AG04449 (cell line): ENCODE measurements at regions not wholly inside any gene's neighbourhood (a gene's known extent, or its start where the extent isn't known, plus 50 kb on each side); places are given as distances from the start of the nearest gene placed in this dataset.

Experiments used
- CTCF ChIA-PET: fragments of 350-600 bp; formaldehyde crosslinking; extraction: SDS; loops from one replicate; lab custom pipeline; 2021; ENCODE audit warnings: antibody characterized with exemption; lab: Yijun Ruan, JAX
- POLR2A ChIA-PET: fragments of 400-600, 350-600 bp; formaldehyde crosslinking; extraction: SDS; loops from one replicate; lab custom pipeline; 2020; ENCODE audit warnings: antibody characterized with exemption, inconsistent platforms; lab: Yijun Ruan, JAX
- DNase-seq: peaks from one replicate; pipeline ENCODE4 v3.0.0-alpha.2; 2010; ENCODE audit warnings: low read depth, low spot score
- H3K4me3 ChIP-seq: 2 replicates; pipeline ENCODE4 v1.5.1; 2011; ENCODE audit warnings: low read depth, mild to moderate bottlenecking, control low read depth, low read length
- TF ChIP-seq, protein P1 (sequence below): IDR thresholded peaks from one replicate; pipeline ENCODE4 v1.5.1; 2011; ENCODE audit warnings: mild to moderate bottlenecking, moderate library complexity, low read length, control low read depth, inconsistent platforms; ENCODE audit not compliant: insufficient read depth; ENCODE audit errors: missing control alignments

GRCh38 chrX:118221733-118222132, 105.1 kb upstream of the KLHL13 start:
- TF ChIP-seq, protein P1, sequence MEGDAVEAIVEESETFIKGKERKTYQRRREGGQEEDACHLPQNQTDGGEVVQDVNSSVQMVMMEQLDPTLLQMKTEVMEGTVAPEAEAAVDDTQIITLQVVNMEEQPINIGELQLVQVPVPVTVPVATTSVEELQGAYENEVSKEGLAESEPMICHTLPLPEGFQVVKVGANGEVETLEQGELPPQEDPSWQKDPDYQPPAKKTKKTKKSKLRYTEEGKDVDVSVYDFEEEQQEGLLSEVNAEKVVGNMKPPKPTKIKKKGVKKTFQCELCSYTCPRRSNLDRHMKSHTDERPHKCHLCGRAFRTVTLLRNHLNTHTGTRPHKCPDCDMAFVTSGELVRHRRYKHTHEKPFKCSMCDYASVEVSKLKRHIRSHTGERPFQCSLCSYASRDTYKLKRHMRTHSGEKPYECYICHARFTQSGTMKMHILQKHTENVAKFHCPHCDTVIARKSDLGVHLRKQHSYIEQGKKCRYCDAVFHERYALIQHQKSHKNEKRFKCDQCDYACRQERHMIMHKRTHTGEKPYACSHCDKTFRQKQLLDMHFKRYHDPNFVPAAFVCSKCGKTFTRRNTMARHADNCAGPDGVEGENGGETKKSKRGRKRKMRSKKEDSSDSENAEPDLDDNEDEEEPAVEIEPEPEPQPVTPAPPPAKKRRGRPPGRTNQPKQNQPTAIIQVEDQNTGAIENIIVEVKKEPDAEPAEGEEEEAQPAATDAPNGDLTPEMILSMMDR, result no peak
- ChIA-PET POLR2A (no interaction called here), CTCF (no interaction called here)
- no peak overlapping the region for H3K4me3 ChIP-seq
- DNase-seq, result no peak

GRCh38 chrX:118222421-118222820, 105.8 kb upstream of the KLHL13 start:
- no peak for DNase-seq
- TF ChIP-seq, protein P1, result no peak
- POLR2A ChIA-PET, result no interaction called here
- no peak overlapping the region for H3K4me3 ChIP-seq
- CTCF ChIA-PET, result no interaction called here

DNA sequence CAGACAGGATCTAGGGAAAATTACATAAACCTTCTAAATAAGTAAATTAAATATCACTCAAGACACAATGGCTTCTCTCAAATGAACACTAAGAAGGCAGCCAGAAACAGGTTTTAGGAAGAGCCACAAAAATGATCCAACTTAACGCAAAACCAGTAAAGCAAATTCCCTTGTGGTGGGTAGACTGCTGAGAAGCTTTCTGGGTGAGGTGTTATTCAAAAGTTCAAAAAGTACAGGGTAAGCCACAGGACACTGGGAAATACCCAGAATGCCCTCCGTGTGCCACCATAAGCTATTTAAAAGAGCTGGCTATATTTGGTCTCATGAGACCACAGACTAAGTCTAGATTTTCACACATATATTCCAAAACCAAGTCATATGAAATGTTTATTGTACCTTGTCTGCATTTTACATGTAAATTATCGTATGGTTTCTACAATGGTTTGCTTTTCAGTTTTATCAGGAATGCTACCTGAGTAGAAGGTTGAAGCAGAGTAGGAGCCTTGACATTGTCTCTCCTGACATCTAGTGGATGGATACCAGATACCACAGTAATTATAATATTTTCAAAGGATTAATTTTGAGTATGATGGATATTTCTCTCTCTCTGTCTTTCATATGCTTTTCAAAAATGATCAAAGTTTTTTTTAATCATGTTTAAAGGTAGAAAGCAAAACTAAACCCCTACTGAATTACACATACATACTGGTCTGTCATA, 109.3 kb upstream of the KLHL13 start:
- DNase-seq, result no peak
- POLR2A ChIA-PET, result no interaction called here
- H3K4me3 ChIP-seq, result no peak overlapping the region
- TF ChIP-seq, protein P1, result no peak
- CTCF ChIA-PET, result no interaction called here

GRCh38 chrX:118228041-118228440, 111.4 kb upstream of the KLHL13 start:
- ChIA-PET POLR2A (no interaction called here), CTCF (no interaction called here)
- no peak for DNase-seq
- TF ChIP-seq, protein P1, result no peak
- H3K4me3 ChIP-seq, result no peak overlapping the region

DNA sequence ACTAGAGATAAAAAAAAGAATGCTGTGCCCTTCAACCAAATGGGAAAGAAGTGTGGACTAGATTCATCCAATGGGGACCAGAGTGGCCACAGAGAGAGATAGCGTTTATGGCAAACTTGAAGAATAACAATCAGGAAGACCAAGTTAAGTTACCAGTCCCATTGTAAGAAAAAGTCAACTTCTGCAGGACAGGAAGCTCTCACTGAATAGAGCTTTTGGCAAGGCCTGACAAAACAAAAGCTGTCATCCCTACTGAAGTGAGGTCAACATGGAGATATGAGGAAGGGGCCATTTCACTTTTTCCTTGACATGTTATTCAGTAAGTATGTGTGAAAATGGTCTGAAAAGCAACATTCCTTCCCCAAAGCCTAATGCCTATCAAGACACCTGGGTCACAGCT, 111.8 kb upstream of the KLHL13 start:
- H3K4me3 ChIP-seq, result no peak overlapping the region
- DNase-seq, result no peak
- TF ChIP-seq, protein P1, result no peak
- ChIA-PET POLR2A (no interaction called here), CTCF (no interaction called here)

DNA sequence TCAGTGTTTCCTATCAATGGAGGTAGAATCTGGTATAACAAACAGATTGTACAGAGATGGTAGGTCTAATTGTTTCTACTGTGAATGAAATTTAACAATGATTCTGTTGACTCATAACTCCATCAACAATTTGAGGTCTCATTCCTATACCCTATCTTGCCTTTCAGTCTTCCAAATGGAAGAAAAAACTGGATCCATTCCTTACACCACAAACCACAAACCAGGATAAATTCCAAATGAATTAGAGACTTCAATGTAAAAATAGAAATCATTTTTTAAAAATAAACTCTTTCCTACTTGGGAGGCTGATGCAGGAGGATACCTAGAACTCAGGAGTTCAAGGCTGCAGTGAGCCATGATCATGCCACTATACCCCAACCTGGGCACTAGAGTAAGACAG, 114.4 kb upstream of the WDR44 start:
- ChIA-PET CTCF (no interaction called here), POLR2A (no interaction called here)
- H3K4me3 ChIP-seq, result no peak overlapping the region
- no peak for DNase-seq
- TF ChIP-seq, protein P1, result no peak
